ENCODE measurements at regions not wholly inside any gene's neighbourhood (a gene's known extent, or its start where the extent isn't known, plus 50 kb on each side); places are given as distances from the start of the nearest gene placed in this dataset.

GRCh38 chr9:26655166-26655565, 237.4 kb downstream of the CAAP1 start:
- Histone ChIP-seq H3K9me3 (ENCODE audit: insufficient read depth, low read depth, low read length) (no peaks in the 10 kb centered on the region), H3K27ac (ENCODE audit: low read depth, low read length) (no peak overlapping the region), H3K4me1 (ENCODE audit: insufficient read depth, low read length) (no peaks in the 10 kb centered on the region), H3K4me2 (ENCODE audit: low read length) (no peak overlapping the region), H3K79me2 (ENCODE audit: insufficient read depth, low read length) (no peaks in the 10 kb centered on the region), H3K27me3 (ENCODE audit: insufficient read depth, low read length) (no peaks in the 10 kb centered on the region), H3K36me3 (ENCODE audit: insufficient read depth, low read length) (no peaks in the 10 kb centered on the region), H2AFZ (ENCODE audit: low read depth, low read length) (no peak overlapping the region), H4K20me1 (ENCODE audit: insufficient read depth, low read length) (no peaks in the 10 kb centered on the region), H3K9ac (ENCODE audit: low read length) (no peak overlapping the region), H3K4me3 (ENCODE audit: insufficient read depth, low read depth, low read length) (no peak overlapping the region)
- Mint-ChIP-seq H3K27me3 (ENCODE audit: low read depth, unreplicated experiment) (peaks cover 4% of the 10 kb centered on the region), H3K4me3 (ENCODE audit: unreplicated experiment) (no peak overlapping the region), H3K27ac (ENCODE audit: unreplicated experiment) (no peak overlapping the region), H3K4me1 (ENCODE audit: low read depth, unreplicated experiment) (no peaks in the 10 kb centered on the region), H3K36me3 (ENCODE audit: low read depth, unreplicated experiment) (no peaks in the 10 kb centered on the region), H3K9me3 (ENCODE audit: unreplicated experiment) (peaks cover 6% of the 10 kb centered on the region)
- DNase-seq (ENCODE audit: low read depth) (no peak), FAIRE-seq (no peak)
- TF ChIP-seq CTCF (IDR thresholded peaks at IDR 0.05; ENCODE audit: insufficient read depth, low read depth, low read length) (no peak), EZH2 (IDR thresholded peaks at IDR 0.05; ENCODE audit: insufficient read depth, low read length) (no peak)

GRCh38 chr9:26650325-26650724, 242.3 kb downstream of the CAAP1 start:
- Histone ChIP-seq H3K4me3 (ENCODE audit: insufficient read depth, low read depth, low read length) (no peak overlapping the region), H3K27ac (ENCODE audit: low read depth, low read length) (no peak overlapping the region), H2AFZ (ENCODE audit: low read depth, low read length) (no peak overlapping the region), H3K27me3 (ENCODE audit: insufficient read depth, low read length) (no peaks in the 10 kb centered on the region), H4K20me1 (ENCODE audit: insufficient read depth, low read length) (no peaks in the 10 kb centered on the region), H3K79me2 (ENCODE audit: insufficient read depth, low read length) (no peaks in the 10 kb centered on the region), H3K9me3 (ENCODE audit: insufficient read depth, low read depth, low read length) (no peaks in the 10 kb centered on the region), H3K9ac (ENCODE audit: low read length) (no peak overlapping the region), H3K36me3 (ENCODE audit: insufficient read depth, low read length) (no peaks in the 10 kb centered on the region), H3K4me2 (ENCODE audit: low read length) (no peak overlapping the region), H3K4me1 (ENCODE audit: insufficient read depth, low read length) (no peaks in the 10 kb centered on the region)
- H3K4me3 Mint-ChIP-seq (ENCODE audit: unreplicated experiment), result no peak overlapping the region
- FAIRE-seq (no peak), DNase-seq (ENCODE audit: low read depth) (no peak)
- TF ChIP-seq CTCF (IDR thresholded peaks at IDR 0.05; ENCODE audit: insufficient read depth, low read depth, low read length) (no peak), EZH2 (IDR thresholded peaks at IDR 0.05; ENCODE audit: insufficient read depth, low read length) (no peak)
- H3K36me3 Mint-ChIP-seq (ENCODE audit: low read depth, unreplicated experiment), result no peaks in the 10 kb centered on the region
- H3K9me3 Mint-ChIP-seq (ENCODE audit: unreplicated experiment), result peaks cover 6% of the 10 kb centered on the region
- H3K27ac Mint-ChIP-seq (ENCODE audit: unreplicated experiment), result no peak overlapping the region
- peaks cover 4% of the 10 kb centered on the region for H3K27me3 Mint-ChIP-seq (ENCODE audit: low read depth, unreplicated experiment)
- no peaks in the 10 kb centered on the region for H3K4me1 Mint-ChIP-seq (ENCODE audit: low read depth, unreplicated experiment)

- H3K9me3 Mint-ChIP-seq (ENCODE audit: unreplicated experiment), result no peaks in the 10 kb centered on the region
- FAIRE-seq, result no peak
- DNase-seq (ENCODE audit: low read depth), result no peak
These were observed 248.8 kb downstream of the CAAP1 start for GRCh38 chr9:26643826-26644225.

More at GRCh38 chr9:26643826-26644225, 248.8 kb downstream of the CAAP1 start:
- H3K4me1 ChIP-seq (ENCODE audit: insufficient read depth, low read length), result no peaks in the 10 kb centered on the region
- no peak overlapping the region for H2AFZ ChIP-seq (ENCODE audit: low read depth, low read length)
- H3K36me3 ChIP-seq (ENCODE audit: insufficient read depth, low read length), result no peaks in the 10 kb centered on the region
- no peak overlapping the region for H3K27ac ChIP-seq (ENCODE audit: low read depth, low read length)
- H3K27me3 Mint-ChIP-seq (ENCODE audit: low read depth, unreplicated experiment), result no peaks in the 10 kb centered on the region
- no peak overlapping the region for H3K9ac ChIP-seq (ENCODE audit: low read length)
- H3K79me2 ChIP-seq (ENCODE audit: insufficient read depth, low read length), result no peaks in the 10 kb centered on the region
- H3K4me2 ChIP-seq (ENCODE audit: low read length), result no peak overlapping the region
- no peak overlapping the region for H3K4me3 ChIP-seq (ENCODE audit: insufficient read depth, low read depth, low read length)
- H3K9me3 ChIP-seq (ENCODE audit: insufficient read depth, low read depth, low read length), result peaks cover 4% of the 10 kb centered on the region
- no peaks in the 10 kb centered on the region for H3K27me3 ChIP-seq (ENCODE audit: insufficient read depth, low read length)
- H3K4me3 Mint-ChIP-seq (ENCODE audit: unreplicated experiment), result no peak overlapping the region
- no peaks in the 10 kb centered on the region for H3K36me3 Mint-ChIP-seq (ENCODE audit: low read depth, unreplicated experiment)
- TF ChIP-seq EZH2 (IDR thresholded peaks at IDR 0.05; ENCODE audit: insufficient read depth, low read length) (no peak), CTCF (IDR thresholded peaks at IDR 0.05; ENCODE audit: insufficient read depth, low read depth, low read length) (no peak)
- no peak overlapping the region for H3K27ac Mint-ChIP-seq (ENCODE audit: unreplicated experiment)
- no peaks in the 10 kb centered on the region for H3K4me1 Mint-ChIP-seq (ENCODE audit: low read depth, unreplicated experiment)
- H4K20me1 ChIP-seq (ENCODE audit: insufficient read depth, low read length), result no peaks in the 10 kb centered on the region
